ENCODE measurements at regions not wholly inside any gene's neighbourhood (a gene's known extent, or its start where the extent isn't known, plus 50 kb on each side); places are given as distances from the start of the nearest gene placed in this dataset.

DNA sequence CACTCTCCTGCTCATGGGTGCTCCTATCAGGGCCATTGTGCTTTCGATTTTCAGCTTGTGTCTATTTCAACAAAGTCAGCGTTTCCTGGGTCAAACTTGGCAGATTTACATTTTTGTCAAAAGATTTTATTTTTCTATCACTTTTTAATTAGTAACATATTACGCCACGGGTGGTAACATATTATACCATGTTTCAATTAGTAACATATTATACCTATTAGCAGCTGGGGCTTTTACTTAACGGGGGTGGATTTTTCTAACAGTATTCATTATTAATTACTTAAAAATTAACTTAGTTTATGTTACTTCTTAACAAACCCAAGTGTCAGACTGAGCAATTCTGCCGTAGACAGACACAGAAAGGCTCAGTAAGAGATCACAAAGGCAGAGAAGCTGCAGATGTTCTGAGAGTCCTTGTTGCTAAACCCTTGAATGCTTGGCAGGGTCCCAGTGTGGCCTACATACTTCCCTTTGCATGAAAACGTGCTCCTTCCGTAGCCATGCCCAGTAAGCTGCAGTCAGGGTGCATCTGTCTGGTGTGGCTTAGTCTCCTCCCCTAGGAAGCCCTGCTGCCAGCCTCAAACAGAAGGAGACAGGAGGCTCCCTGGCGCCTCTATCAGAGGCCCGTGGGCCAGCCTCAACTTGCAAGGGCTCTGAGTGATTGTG, 263.1 kb upstream of the CXCL12 start:
- Histone ChIP-seq H3K9me3 (replicated peaks in 1 of 11) (peaks cover 0 to 17% (median 8%) of the 10 kb centered on the region in 11 experiments; a peak in 11 of 22 replicates), H3K4me2 (peak overlapping the region in 10 of 11 experiments; percentile 3 to 66 (median 36); a peak in 17 of 22 replicates), H3K27me3 (no peaks in the 10 kb centered on the region), H3K4me3 (no peak overlapping the region), H3K27ac (peak overlapping the region in 8 of 11 experiments; percentile 7 to 74 (median 56); a peak in 13 of 22 replicates), H3K36me3 (no peaks in the 10 kb centered on the region), H3K4me1 (peaks cover 14 to 38% (median 23%) of the 10 kb centered on the region in 10 experiments; a peak in 18 of 20 replicates), H4K20me1 (no peaks in the 10 kb centered on the region), H3K9ac (peak overlapping the region in 4 of 11 experiments; percentile 7 to 50 (median 22); a peak in 2 of 22 replicates)
- TF ChIP-seq Cebpa-rat (IDR thresholded peaks at IDR 0.05), result 0 out of 22 replicates have a peak, but pooled peaks of 1 of the 11 experiments have one; percentile 13

GRCh38 chr10:44650691-44651661, 260.2 kb upstream of the TMEM72 start:
- Histone ChIP-seq H3K4me1 (peaks cover 14 to 38% (median 23%) of the 10 kb centered on the region in 10 experiments; a peak in 18 of 20 replicates), H3K27ac (no peak overlapping the region; a peak in 1 of 22 replicates), H3K36me3 (no peaks in the 10 kb centered on the region), H3K9me3 (replicated peaks in 1 of 11) (peaks cover 0 to 4% (median 0%) of the 10 kb centered on the region in 11 experiments; a peak in 2 of 22 replicates), H3K4me2 (peak overlapping the region in 5 of 11 experiments; percentile 5 to 46 (median 23); a peak in 5 of 22 replicates), H4K20me1 (no peaks in the 10 kb centered on the region), H3K9ac (no peak overlapping the region), H3K27me3 (no peaks in the 10 kb centered on the region), H3K4me3 (no peak overlapping the region)
- TF ChIP-seq Cebpa-rat (IDR thresholded peaks at IDR 0.05), result no peak

GRCh38 chr10:44651834-44652233, 259.3 kb upstream of the TMEM72 start:
- Histone ChIP-seq H3K9me3 (replicated peaks in 1 of 11) (peaks cover 0 to 4% (median 0%) of the 10 kb centered on the region in 11 experiments; a peak in 2 of 22 replicates), H3K4me1 (peaks cover 14 to 38% (median 23%) of the 10 kb centered on the region in 10 experiments; a peak in 18 of 20 replicates), H3K9ac (no peak overlapping the region), H3K4me3 (no peak overlapping the region), H4K20me1 (no peaks in the 10 kb centered on the region), H3K27ac (no peak overlapping the region), H3K4me2 (no peak overlapping the region), H3K27me3 (no peaks in the 10 kb centered on the region), H3K36me3 (no peaks in the 10 kb centered on the region)
- TF ChIP-seq Cebpa-rat (IDR thresholded peaks at IDR 0.05), result no peak

DNA sequence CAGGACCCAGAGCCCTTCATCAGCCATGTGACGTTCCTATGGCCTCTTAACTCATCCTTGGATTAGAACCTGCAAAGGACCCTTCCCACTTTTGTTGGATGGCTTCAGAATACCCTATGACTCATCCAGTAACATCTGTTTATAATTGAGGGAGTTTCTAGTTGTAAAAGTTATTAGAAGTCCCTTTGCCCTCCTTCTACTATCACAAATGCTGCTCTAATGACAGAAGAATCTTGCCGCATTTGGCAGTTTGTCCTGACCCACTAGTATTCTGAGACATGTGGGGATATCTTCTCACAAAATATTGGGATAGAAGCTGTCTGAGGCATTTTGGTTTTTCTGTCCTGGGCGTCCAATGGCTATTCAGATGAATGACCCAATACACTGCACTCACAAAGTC, 251.8 kb upstream of the TMEM72 start:
- Histone ChIP-seq H4K20me1 (no peaks in the 10 kb centered on the region), H3K36me3 (no peaks in the 10 kb centered on the region), H3K4me3 (no peak overlapping the region), H3K4me1 (peaks cover 0 to 6% (median 0%) of the 10 kb centered on the region in 10 experiments; a peak in 3 of 20 replicates), H3K9ac (no peak overlapping the region), H3K27me3 (no peaks in the 10 kb centered on the region), H3K4me2 (no peak overlapping the region), H3K27ac (no peak overlapping the region), H3K9me3 (replicated peaks in 1 of 11) (no peaks in the 10 kb centered on the region)
- TF ChIP-seq Cebpa-rat (IDR thresholded peaks at IDR 0.05), result no peak

- no peak overlapping the region for H3K27ac ChIP-seq
- H3K36me3 ChIP-seq, result no peaks in the 10 kb centered on the region
- H3K4me3 ChIP-seq, result no peak overlapping the region
- no peak for TF ChIP-seq Cebpa-rat (IDR thresholded peaks at IDR 0.05)
- H4K20me1 ChIP-seq, result no peaks in the 10 kb centered on the region
- no peaks in the 10 kb centered on the region for H3K9me3 ChIP-seq (replicated peaks in 1 of 11)
- no peak overlapping the region for H3K4me2 ChIP-seq
- H3K4me1 ChIP-seq, result peaks cover 0 to 6% (median 0%) of the 10 kb centered on the region in 10 experiments; a peak in 3 of 20 replicates
- H3K9ac ChIP-seq, result no peak overlapping the region
- H3K27me3 ChIP-seq, result no peaks in the 10 kb centered on the region
These were observed 250.9 kb upstream of the TMEM72 start for GRCh38 chr10:44660271-44660670.

GRCh38 chr10:44662051-44662450, 249.1 kb upstream of the TMEM72 start:
- H3K4me3 ChIP-seq, result no peak overlapping the region
- no peak overlapping the region for H3K4me2 ChIP-seq
- TF ChIP-seq Cebpa-rat (IDR thresholded peaks at IDR 0.05), result no peak
- H3K36me3 ChIP-seq, result no peaks in the 10 kb centered on the region
- no peak overlapping the region for H3K27ac ChIP-seq
- peaks cover 0 to 6% (median 0%) of the 10 kb centered on the region in 10 experiments; a peak in 3 of 20 replicates for H3K4me1 ChIP-seq
- no peak overlapping the region for H3K9ac ChIP-seq
- H3K27me3 ChIP-seq, result no peaks in the 10 kb centered on the region
- H3K9me3 ChIP-seq (replicated peaks in 1 of 11), result peaks cover 5 to 11% (median 6%) of the 10 kb centered on the region in 11 experiments
- no peaks in the 10 kb centered on the region for H4K20me1 ChIP-seq

DNA sequence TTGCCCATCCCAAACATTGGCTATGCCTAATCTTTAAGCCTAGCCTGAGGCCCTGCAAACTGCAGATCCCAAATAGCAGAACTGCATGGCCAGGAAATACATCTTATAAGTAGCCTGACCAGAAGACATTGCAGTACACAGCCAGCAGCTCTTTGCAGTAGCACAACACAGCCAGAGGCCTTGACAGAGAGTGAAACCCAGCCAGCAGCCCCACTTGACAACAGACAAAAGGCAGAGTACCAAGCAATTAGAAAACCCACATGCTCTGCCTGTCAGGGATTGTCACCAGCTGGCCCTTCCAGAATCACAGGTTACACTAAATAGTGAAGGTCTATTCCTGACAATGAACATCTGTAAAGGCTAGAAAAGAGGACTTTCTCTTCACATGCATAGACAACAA, 242.8 kb upstream of the TMEM72 start:
- Histone ChIP-seq H3K9ac (no peak overlapping the region), H4K20me1 (no peaks in the 10 kb centered on the region), H3K4me1 (no peaks in the 10 kb centered on the region; a peak in 1 of 20 replicates), H3K4me2 (no peak overlapping the region), H3K27me3 (no peaks in the 10 kb centered on the region), H3K9me3 (replicated peaks in 1 of 11) (peaks cover 20 to 30% (median 25%) of the 10 kb centered on the region in 11 experiments), H3K27ac (no peak overlapping the region), H3K4me3 (no peak overlapping the region), H3K36me3 (no peaks in the 10 kb centered on the region)
- TF ChIP-seq Cebpa-rat (IDR thresholded peaks at IDR 0.05), result no peak

- H3K4me3 ChIP-seq, result no peak overlapping the region
- H3K4me1 ChIP-seq, result no peaks in the 10 kb centered on the region
- no peak overlapping the region for H3K27ac ChIP-seq
- H3K9ac ChIP-seq, result no peak overlapping the region
- no peaks in the 10 kb centered on the region for H4K20me1 ChIP-seq
- H3K4me2 ChIP-seq, result no peak overlapping the region
- peaks cover 20 to 29% (median 23%) of the 10 kb centered on the region in 11 experiments for H3K9me3 ChIP-seq (replicated peaks in 1 of 11)
- H3K27me3 ChIP-seq, result no peaks in the 10 kb centered on the region
- no peak for TF ChIP-seq Cebpa-rat (IDR thresholded peaks at IDR 0.05)
- no peaks in the 10 kb centered on the region for H3K36me3 ChIP-seq
These were observed 239.8 kb upstream of the TMEM72 start for GRCh38 chr10:44671319-44671718.
